CD8-positive, alpha-beta memory T cell (primary cell): ENCODE measurements at regions not wholly inside any gene's neighbourhood (a gene's known extent, or its start where the extent isn't known, plus 50 kb on each side); places are given as distances from the start of the nearest gene placed in this dataset.
"Not testable (repeated sequence)": the region's sequence is repeated elsewhere in the genome, so short reads cannot be mapped to it uniquely, and the experiment has no call there.

ENCODE experiments used
- CTCF ChIA-PET: fragments of 350-600 bp; sonication (Branson Sonifier 250); formaldehyde crosslinking; loops from one replicate; lab custom pipeline; 2021; ENCODE audit warnings: antibody characterized with exemption; lab: Charles Lee
- POLR2A ChIA-PET: fragments of 350-600 bp; sonication (Branson Sonifier 250); formaldehyde crosslinking; loops from one replicate; lab custom pipeline; 2021; ENCODE audit warnings: antibody characterized with exemption; lab: Charles Lee
- DNase-seq, 5 donors: peaks; one replicate each; pipeline versions ENCODE4 v3.0.0 to v3.0.0-alpha.2; 2020 to 2022; ENCODE audit warnings: mixed read lengths in 1 of 5
- H3K27ac ChIP-seq: one replicate; pipeline ENCODE4 v1.7.0; 2013; ENCODE audit warnings: low read depth, mild to moderate bottlenecking, low read length, moderate library complexity
- H3K27me3 ChIP-seq: 2 replicates; pipeline ENCODE4 v1.7.0; 2013; ENCODE audit warnings: low read length, mild to moderate bottlenecking; ENCODE audit not compliant: insufficient read depth, poor library complexity, severe bottlenecking
- H3K36me3 ChIP-seq: 2 replicates; pipeline ENCODE4 v1.7.0; 2013; ENCODE audit warnings: mild to moderate bottlenecking, low read length, moderate library complexity; ENCODE audit not compliant: insufficient read depth
- H3K4me1 ChIP-seq: 2 replicates; pipeline ENCODE4 v1.7.0; 2013; ENCODE audit warnings: mild to moderate bottlenecking, low read length, moderate library complexity; ENCODE audit not compliant: insufficient read depth
- H3K4me3 ChIP-seq: 2 replicates; pipeline ENCODE4 v1.7.0; 2013; ENCODE audit warnings: mild to moderate bottlenecking, low read length
- H3K9me3 ChIP-seq: 2 replicates; pipeline ENCODE4 v1.7.0; 2013; ENCODE audit warnings: mild to moderate bottlenecking, low read length
- H3K27ac Mint-ChIP-seq, 8 donors: one replicate each; pipeline ENCODE4 v1.8.0; 2020 to 2021; ENCODE audit warnings: mixed read lengths in 8 of 8, mild to moderate bottlenecking in 6 of 8, inconsistent platforms in 3 of 8, moderate library complexity in 3 of 8
- H3K27me3 Mint-ChIP-seq, 2 donors: one replicate each; pipeline ENCODE4 v1.8.0; 2020 to 2021; ENCODE audit warnings: mixed read lengths in 2 of 2, mild to moderate bottlenecking in 1 of 2, moderate library complexity in 1 of 2
- H3K36me3 Mint-ChIP-seq, 3 donors: one replicate each; pipeline ENCODE4 v1.8.0; 2020 to 2021; ENCODE audit warnings: mixed read lengths in 3 of 3, inconsistent platforms in 1 of 3, mild to moderate bottlenecking in 1 of 3
- H3K4me1 Mint-ChIP-seq, 3 donors: one replicate each; pipeline ENCODE4 v1.8.0; 2020 to 2021; ENCODE audit warnings: mixed read lengths in 3 of 3, inconsistent platforms in 1 of 3, mild to moderate bottlenecking in 1 of 3
- H3K4me3 Mint-ChIP-seq, 7 donors: one replicate each; pipeline ENCODE4 v1.8.0; 2020 to 2021; ENCODE audit warnings: mixed read lengths in 7 of 7, mild to moderate bottlenecking in 6 of 7, moderate library complexity in 4 of 7, inconsistent platforms in 2 of 7
- H3K9me3 Mint-ChIP-seq, 5 donors: one replicate each; pipeline ENCODE4 v1.8.0; 2020 to 2022; ENCODE audit warnings: mixed read lengths in 5 of 5, mild to moderate bottlenecking in 3 of 5, moderate library complexity in 2 of 5, inconsistent platforms in 1 of 5

GRCh38 chr4:29770627-29771026, 949.5 kb upstream of the PCDH7 start:
- Mint-ChIP-seq H3K9me3 (peaks cover 4 to 27% (median 20%) of the 10 kb centered on the region in 5 donors), H3K27ac (no peak overlapping the region), H3K27me3 (peaks cover 0 to 1% of the 10 kb centered on the region in 2 donors), H3K4me1 (no peaks in the 10 kb centered on the region), H3K36me3 (no peaks in the 10 kb centered on the region), H3K4me3 (no peak overlapping the region)
- ChIA-PET CTCF (no interaction called here), POLR2A (no interaction called here)
- Histone ChIP-seq H3K9me3 (no peaks in the 10 kb centered on the region), H3K4me1 (no peaks in the 10 kb centered on the region), H3K4me3 (no peak overlapping the region), H3K27me3 (no peaks in the 10 kb centered on the region), H3K27ac (no peak overlapping the region), H3K36me3 (no peaks in the 10 kb centered on the region)
- DNase-seq, result no peak

GRCh38 chr4:29788123-29788522, 932.0 kb upstream of the PCDH7 start:
- H3K27me3 ChIP-seq, H3K4me1 Mint-ChIP-seq, H3K27ac Mint-ChIP-seq, H3K4me1 ChIP-seq, H3K27me3 Mint-ChIP-seq, H3K4me3 Mint-ChIP-seq, H3K36me3 ChIP-seq, CTCF ChIA-PET, H3K9me3 ChIP-seq, DNase-seq, H3K36me3 Mint-ChIP-seq, H3K4me3 ChIP-seq, POLR2A ChIA-PET, H3K27ac ChIP-seq: not testable (repeated sequence)
- peaks cover 9 to 33% (median 24%) of the 10 kb centered on the region in 5 donors for H3K9me3 Mint-ChIP-seq

- no peaks in the 10 kb centered on the region for H3K27me3 ChIP-seq
- POLR2A ChIA-PET, result no interaction called here
Observed at GRCh38 chr4:29805245-29805644, 914.9 kb upstream of the PCDH7 start.

GRCh38 chr4:29805916-29806480, 914.2 kb upstream of the PCDH7 start:
- Histone ChIP-seq H3K4me1 (no peaks in the 10 kb centered on the region), H3K36me3 (no peaks in the 10 kb centered on the region), H3K4me3 (no peak overlapping the region), H3K9me3 (no peaks in the 10 kb centered on the region), H3K27me3 (no peaks in the 10 kb centered on the region), H3K27ac (no peak overlapping the region)
- H3K27ac Mint-ChIP-seq, result no peak overlapping the region
- peaks cover 7 to 23% (median 15%) of the 10 kb centered on the region in 5 donors for H3K9me3 Mint-ChIP-seq
- ChIA-PET CTCF (no interaction called here), POLR2A (no interaction called here)
- H3K4me3 Mint-ChIP-seq, result no peak overlapping the region
- H3K27me3 Mint-ChIP-seq, result no peaks in the 10 kb centered on the region
- H3K36me3 Mint-ChIP-seq, result no peaks in the 10 kb centered on the region
- DNase-seq, result no peak
- no peaks in the 10 kb centered on the region for H3K4me1 Mint-ChIP-seq

More at GRCh38 chr4:29805245-29805644, 914.9 kb upstream of the PCDH7 start:
- Mint-ChIP-seq H3K27ac (no peak overlapping the region), H3K36me3 (no peaks in the 10 kb centered on the region), H3K9me3 (peaks cover 7 to 20% (median 15%) of the 10 kb centered on the region in 5 donors), H3K27me3 (no peaks in the 10 kb centered on the region), H3K4me3 (no peak overlapping the region), H3K4me1 (no peaks in the 10 kb centered on the region)
- H3K9me3 ChIP-seq, result no peaks in the 10 kb centered on the region
- no peak overlapping the region for H3K27ac ChIP-seq
- no peak for DNase-seq
- CTCF ChIA-PET, result no interaction called here
- no peaks in the 10 kb centered on the region for H3K4me1 ChIP-seq
- H3K4me3 ChIP-seq, result no peak overlapping the region
- no peaks in the 10 kb centered on the region for H3K36me3 ChIP-seq

- POLR2A ChIA-PET, result no interaction called here
- no peak overlapping the region for H3K4me3 Mint-ChIP-seq
- no peaks in the 10 kb centered on the region for H3K36me3 ChIP-seq
- CTCF ChIA-PET, result no interaction called here
- no peak overlapping the region for H3K4me3 ChIP-seq
- DNase-seq, result no peak
- H3K4me1 Mint-ChIP-seq, result no peaks in the 10 kb centered on the region
- no peak overlapping the region for H3K27ac Mint-ChIP-seq
- H3K27me3 ChIP-seq, result no peaks in the 10 kb centered on the region
- no peak overlapping the region for H3K27ac ChIP-seq
- H3K9me3 ChIP-seq, result no peaks in the 10 kb centered on the region
- no peaks in the 10 kb centered on the region for H3K36me3 Mint-ChIP-seq
- H3K4me1 ChIP-seq, result no peaks in the 10 kb centered on the region
- H3K27me3 Mint-ChIP-seq, result no peaks in the 10 kb centered on the region
- H3K9me3 Mint-ChIP-seq, result peaks cover 5 to 34% (median 16%) of the 10 kb centered on the region in 5 donors
Observed at GRCh38 chr4:29817961-29818360, 902.2 kb upstream of the PCDH7 start.

- Mint-ChIP-seq H3K36me3 (no peaks in the 10 kb centered on the region), H3K27me3 (no peaks in the 10 kb centered on the region), H3K4me1 (no peaks in the 10 kb centered on the region), H3K4me3 (no peak overlapping the region), H3K9me3 (peaks cover 9 to 33% (median 12%) of the 10 kb centered on the region in 5 donors), H3K27ac (no peak overlapping the region)
- Histone ChIP-seq H3K36me3 (no peaks in the 10 kb centered on the region), H3K4me3 (no peak overlapping the region), H3K27ac (no peak overlapping the region), H3K9me3 (no peaks in the 10 kb centered on the region), H3K27me3 (no peaks in the 10 kb centered on the region), H3K4me1 (no peaks in the 10 kb centered on the region)
- DNase-seq, result no peak
- ChIA-PET POLR2A (no interaction called here), CTCF (no interaction called here)
Observed at GRCh38 chr4:29829067-29829466, 891.1 kb upstream of the PCDH7 start.

GRCh38 chr4:29852537-29852936, 867.6 kb upstream of the PCDH7 start:
- no peak overlapping the region for H3K4me3 Mint-ChIP-seq
- H3K4me1 ChIP-seq, result no peaks in the 10 kb centered on the region

GRCh38 chr4:29853833-29854232, 866.3 kb upstream of the PCDH7 start:
- no peak overlapping the region for H3K4me3 ChIP-seq
- DNase-seq, result no peak
- no peaks in the 10 kb centered on the region for H3K36me3 Mint-ChIP-seq
- no peak overlapping the region for H3K27ac Mint-ChIP-seq
- no peaks in the 10 kb centered on the region for H3K27me3 Mint-ChIP-seq
- no peaks in the 10 kb centered on the region for H3K27me3 ChIP-seq
- CTCF ChIA-PET, result no interaction called here
- no peak overlapping the region for H3K4me3 Mint-ChIP-seq
- H3K9me3 ChIP-seq, result no peaks in the 10 kb centered on the region
- POLR2A ChIA-PET, result no interaction called here
- H3K9me3 Mint-ChIP-seq, result peaks cover 12 to 33% (median 14%) of the 10 kb centered on the region in 5 donors
- H3K4me1 ChIP-seq, result no peaks in the 10 kb centered on the region
- H3K4me1 Mint-ChIP-seq, result no peaks in the 10 kb centered on the region
- no peaks in the 10 kb centered on the region for H3K36me3 ChIP-seq
- H3K27ac ChIP-seq, result no peak overlapping the region

More at GRCh38 chr4:29852537-29852936, 867.6 kb upstream of the PCDH7 start:
- Mint-ChIP-seq H3K36me3 (no peaks in the 10 kb centered on the region), H3K9me3 (peaks cover 7 to 24% (median 16%) of the 10 kb centered on the region in 5 donors), H3K4me1 (no peaks in the 10 kb centered on the region), H3K27me3 (no peaks in the 10 kb centered on the region), H3K27ac (no peak overlapping the region)
- Histone ChIP-seq H3K36me3 (no peaks in the 10 kb centered on the region), H3K27me3 (no peaks in the 10 kb centered on the region), H3K27ac (no peak overlapping the region), H3K9me3 (no peaks in the 10 kb centered on the region), H3K4me3 (no peak overlapping the region)
- no peak for DNase-seq
- ChIA-PET CTCF (no interaction called here), POLR2A (no interaction called here)
